OCI-LY7 (cell line): ENCODE measurements at regions not wholly inside any gene's neighbourhood (a gene's known extent, or its start where the extent isn't known, plus 50 kb on each side); places are given as distances from the start of the nearest gene placed in this dataset.
"Not testable (repeated sequence)": the region's sequence is repeated elsewhere in the genome, so short reads cannot be mapped to it uniquely, and the experiment has no call there.

Experiments
- CTCF ChIP-seq: fragments of 200-600 bp; sonication (generic); conservative IDR thresholded peaks from 2 replicates; pipeline ENCODE4 v1.5.1; 2014; ENCODE audit warnings: mild to moderate bottlenecking, antibody characterized with exemption, low read length, moderate library complexity, mixed read lengths
- EZH2phosphoT487 ChIP-seq: fragments of 200-600 bp; sonication (generic); IDR thresholded peaks from 2 replicates; pipeline ENCODE4 v1.6.1; 2018; ENCODE audit warnings: low read depth, borderline replicate concordance, mild to moderate bottlenecking, mixed run types, antibody characterized with exemption, low read length, moderate library complexity, mixed read lengths

- TF ChIP-seq CTCF, EZH2phosphoT487: not testable (repeated sequence)
These were observed 70.7 kb upstream of the ZNG1B start for GRCh38 chr2:113366821-113367220.
